ENCODE measurements at regions not wholly inside any gene's neighbourhood (a gene's known extent, or its start where the extent isn't known, plus 50 kb on each side); places are given as distances from the start of the nearest gene placed in this dataset.
"Not testable (repeated sequence)": the region's sequence is repeated elsewhere in the genome, so short reads cannot be mapped to it uniquely, and the experiment has no call there.

- not testable (repeated sequence) for TF ChIP-seq POLR2A, CTCF, POLR2AphosphoS5 (IDR thresholded peaks at IDR 0.05)
Measured at GRCh38 chr5:90040082-90040481, 369.5 kb downstream of the CETN3 start.
